H1 (cell line): ENCODE measurements at regions not wholly inside any gene's neighbourhood (a gene's known extent, or its start where the extent isn't known, plus 50 kb on each side); places are given as distances from the start of the nearest gene placed in this dataset.

Experiments used
- CTCF ChIA-PET: fragments of 300-600 bp; sonication (Branson Sonifier 250); formaldehyde crosslinking; loops from one replicate; lab custom pipeline; 2021; ENCODE audit not compliant: partially characterized antibody; lab: Charles Lee
- POLR2A ChIA-PET: fragments of 300-600 bp; sonication (Branson Sonifier 250); formaldehyde crosslinking; loops from one replicate; lab custom pipeline; 2021; ENCODE audit warnings: inconsistent platforms; ENCODE audit not compliant: partially characterized antibody; lab: Charles Lee
- DNase-seq, 2 experiments: peaks; one replicate each; pipeline versions ENCODE4 v3.0.0 to v3.0.0-alpha.2; 2010 to 2022; ENCODE audit warnings: low spot score in 2 of 2, low read depth in 1 of 2, mixed read lengths in 1 of 2
- FAIRE-seq: peaks from 2 replicates; lab custom pipeline; 2011; peaks lifted over from hg19 to GRCh38; lab: Jason Lieb, UNC
- H2AFZ ChIP-seq: 2 replicates; pipeline ENCODE4 v1.8.1; 2012; ENCODE audit warnings: low read length, inconsistent platforms
- H2AK5ac ChIP-seq: 2 replicates; pipeline ENCODE4 v1.6.1; 2013; ENCODE audit warnings: low read depth, low read length
- H2BK120ac ChIP-seq: replicated peaks from 2 replicates; pipeline ENCODE3; 2013; ENCODE audit warnings: low read depth, low read length, inconsistent platforms
- H2BK12ac ChIP-seq: 2 replicates; pipeline ENCODE4 v1.6.1; 2013; ENCODE audit warnings: low read depth, low read length
- H2BK15ac ChIP-seq: 2 replicates; pipeline ENCODE4 v1.6.1; 2013; ENCODE audit warnings: low read length
- H2BK20ac ChIP-seq: 2 replicates; pipeline ENCODE4 v1.6.1; 2013; ENCODE audit warnings: low read length
- H2BK5ac ChIP-seq: 2 replicates; pipeline ENCODE4 v1.6.1; 2013; ENCODE audit warnings: low read depth, low read length
- H3K14ac ChIP-seq: 2 replicates; pipeline ENCODE4 v1.6.1; 2013; ENCODE audit warnings: inconsistent platforms; ENCODE audit not compliant: insufficient read length
- H3K18ac ChIP-seq: 2 replicates; pipeline ENCODE4 v1.6.1; 2013; ENCODE audit warnings: low read length; ENCODE audit errors: extremely low read depth
- H3K23ac ChIP-seq: 2 replicates; pipeline ENCODE4 v1.6.1; 2013; ENCODE audit warnings: inconsistent platforms; ENCODE audit not compliant: insufficient read length
- H3K23me2 ChIP-seq: 2 replicates; pipeline ENCODE4 v1.6.1; 2013; ENCODE audit warnings: low read depth, low read length
- H3K27ac ChIP-seq: 2 replicates; pipeline ENCODE4 v1.6.1; 2011; ENCODE audit warnings: low read depth, low read length, inconsistent platforms
- H3K27me3 ChIP-seq, 4 experiments: replicated peaks in 1 of 4; 1 replicate in 1 of 4; 2 replicates in 3 of 4; pipeline versions ENCODE4 v1.6.1 to v1.8.1; 2011 to 2013; ENCODE audit warnings: low read length in 3 of 4, mild to moderate bottlenecking in 3 of 4, inconsistent platforms in 2 of 4, mixed read lengths in 2 of 4, moderate library complexity in 1 of 4; ENCODE audit not compliant: control insufficient read depth in 3 of 4, insufficient read depth in 3 of 4; ENCODE audit errors: extremely low read depth in 1 of 4
- H3K36me3 ChIP-seq, 4 experiments: 2 replicates each; pipeline versions ENCODE4 v1.6.1 to v1.8.1; 2011 to 2013; ENCODE audit warnings: mild to moderate bottlenecking in 4 of 4, low read length in 3 of 4, moderate library complexity in 2 of 4, control low read depth in 1 of 4, inconsistent platforms in 1 of 4; ENCODE audit not compliant: insufficient read depth in 4 of 4, control insufficient read depth in 2 of 4
- H3K4ac ChIP-seq: replicated peaks from 2 replicates; pipeline ENCODE3; 2013; ENCODE audit warnings: low read length, low read depth, mixed read lengths, inconsistent platforms; ENCODE audit not compliant: insufficient read length
- H3K4me1 ChIP-seq, 4 experiments: replicated peaks in 1 of 4; 1 replicate in 1 of 4; 2 replicates in 3 of 4; pipeline versions ENCODE4 v1.6.1 to v1.8.1; 2011 to 2013; ENCODE audit warnings: low read length in 3 of 4, inconsistent platforms in 2 of 4, mixed read lengths in 1 of 4; ENCODE audit not compliant: insufficient read depth in 4 of 4, control insufficient read depth in 3 of 4
- H3K4me2 ChIP-seq, 2 experiments: 2 replicates each; pipeline versions ENCODE4 v1.6.1 to v1.8.1; 2011 to 2013; ENCODE audit warnings: low read depth in 2 of 2, low read length in 2 of 2, control low read depth in 1 of 2, inconsistent platforms in 1 of 2, mild to moderate bottlenecking in 1 of 2; ENCODE audit not compliant: insufficient read depth in 1 of 2
- H3K4me3 ChIP-seq, 4 experiments: fragments of 200-600, 300-600 bp in 1 of 4; sonication (generic), shearing (Covaris generic), sonication (Bioruptor Twin) in 1 of 4; 2 replicates each; pipeline versions ENCODE4 v1.5.1 to v1.8.1; 2011 to 2016; ENCODE audit warnings: low read length in 4 of 4, low read depth in 3 of 4, control low read depth in 2 of 4, inconsistent platforms in 2 of 4, mild to moderate bottlenecking in 2 of 4, mixed read lengths in 1 of 4, moderate library complexity in 1 of 4; ENCODE audit not compliant: insufficient read depth in 2 of 4; ENCODE audit errors: extremely low read depth in 1 of 4
- H3K56ac ChIP-seq: replicated peaks from 2 replicates; pipeline ENCODE3; 2013; ENCODE audit warnings: low read depth, mild to moderate bottlenecking, mixed read lengths, low read length, inconsistent platforms; ENCODE audit not compliant: insufficient read length
- H3K79me1 ChIP-seq: 2 replicates; pipeline ENCODE4 v1.6.1; 2013; ENCODE audit warnings: low read depth, low read length, control low read depth
- H3K79me2 ChIP-seq, 2 experiments: 2 replicates each; pipeline versions ENCODE4 v1.6.1 to v1.8.1; 2012 to 2013; ENCODE audit warnings: low read length in 2 of 2, mild to moderate bottlenecking in 2 of 2, inconsistent platforms in 1 of 2; ENCODE audit not compliant: insufficient read depth in 2 of 2, control insufficient read depth in 1 of 2
- H3K9ac ChIP-seq, 4 experiments: replicated peaks in 1 of 4; 1 replicate in 1 of 4; 2 replicates in 3 of 4; pipeline versions ENCODE4 v1.6.1 to v1.8.1; 2011 to 2013; ENCODE audit warnings: low read depth in 3 of 4, low read length in 3 of 4, control low read depth in 2 of 4, mild to moderate bottlenecking in 2 of 4, moderate library complexity in 2 of 4, inconsistent platforms in 1 of 4; ENCODE audit errors: extremely low read depth in 1 of 4
- H3K9me3 ChIP-seq, 2 experiments: 2 replicates each; pipeline versions ENCODE4 v1.6.1 to v1.8.1; 2012 to 2013; ENCODE audit warnings: mild to moderate bottlenecking in 2 of 2, moderate library complexity in 2 of 2, control low read depth in 1 of 2, inconsistent platforms in 1 of 2, low read depth in 1 of 2, low read length in 1 of 2, mixed read lengths in 1 of 2; ENCODE audit not compliant: insufficient read depth in 2 of 2
- H4K20me1 ChIP-seq, 2 experiments: replicated peaks in 1 of 2; 2 replicates each; pipeline versions ENCODE3 to v1.8.1; 2011 to 2013; ENCODE audit warnings: inconsistent platforms in 2 of 2, low read length in 2 of 2, mild to moderate bottlenecking in 1 of 2; ENCODE audit not compliant: insufficient read depth in 2 of 2, control insufficient read depth in 1 of 2
- H4K5ac ChIP-seq: 2 replicates; pipeline ENCODE4 v1.6.1; 2013; ENCODE audit warnings: low read length, low read depth, mixed read lengths, inconsistent platforms; ENCODE audit not compliant: insufficient read length
- H4K8ac ChIP-seq: 2 replicates; pipeline ENCODE4 v1.8.0; 2013; ENCODE audit warnings: mild to moderate bottlenecking, moderate library complexity, low read length, inconsistent platforms; ENCODE audit not compliant: insufficient read depth; ENCODE audit errors: extremely low read depth
- H4K91ac ChIP-seq: replicated peaks from 2 replicates; pipeline ENCODE3; 2013; ENCODE audit warnings: low read length, mixed read lengths, inconsistent platforms; ENCODE audit not compliant: insufficient read length
- CTBP2 ChIP-seq: IDR thresholded peaks from 2 replicates; pipeline ENCODE4 v1.7.0; 2011; ENCODE audit warnings: borderline replicate concordance, mild to moderate bottlenecking, moderate library complexity, mixed read lengths, low read length; ENCODE audit not compliant: insufficient read depth, insufficient read length
- EGR1 ChIP-seq: IDR thresholded peaks from 2 replicates; pipeline ENCODE4 v1.6.1; 2011; ENCODE audit warnings: low read depth, low read length, borderline replicate concordance
- JUN ChIP-seq: IDR thresholded peaks from 2 replicates; pipeline ENCODE4 v1.6.1; 2011; ENCODE audit warnings: low read depth, mild to moderate bottlenecking, improper control_type of control experiment, low read length
- KDM5A ChIP-seq: fragments of 200-600 bp; IDR thresholded peaks from 2 replicates; pipeline ENCODE4 v1.7.1; 2012; ENCODE audit warnings: mild to moderate bottlenecking, low read length, inconsistent platforms, mixed read lengths
- NANOG ChIP-seq: IDR thresholded peaks from 2 replicates; pipeline ENCODE4 v1.6.1; 2011; ENCODE audit warnings: low read length, low read depth, mild to moderate bottlenecking, inconsistent platforms; ENCODE audit not compliant: insufficient read depth, poor library complexity, severe bottlenecking
- NRF1 ChIP-seq: IDR thresholded peaks from 2 replicates; pipeline ENCODE4 v1.6.1; 2011; ENCODE audit warnings: mild to moderate bottlenecking, low read depth, low read length, improper control_type of control experiment
- SIRT6 ChIP-seq: IDR thresholded peaks from one replicate; pipeline ENCODE4 v1.7.1; 2012; ENCODE audit warnings: low read length, inconsistent platforms
- WGBS, 2 experiments: shearing (Covaris generic) in 1 of 2; methylation state at CpG; one replicate each; pipeline versions ENCODE4 v1.1.6 to v1.1.7; 2013 to 2015; ENCODE audit warnings: low lambda C conversion rate in 2 of 2, mixed read lengths in 2 of 2, inconsistent platforms in 1 of 2, low coverage in 1 of 2, missing lambda C conversion rate in 1 of 2; ENCODE audit not compliant: insufficient replicate concordance in 2 of 2, insufficient coverage in 1 of 2, insufficient read length in 1 of 2; ENCODE audit errors: extremely low coverage in 1 of 2, missing lambda C conversion rate in 1 of 2; 5-methylcytosine and 5-hydroxymethylcytosine counted together

- Histone ChIP-seq H3K79me1 (no peaks in the 10 kb centered on the region), H2AFZ (no peak overlapping the region), H2BK15ac (no peak overlapping the region), H4K20me1 (no peaks in the 10 kb centered on the region), H4K5ac (no peak overlapping the region), H3K4me2 (no peak overlapping the region), H2AK5ac (no peak overlapping the region), H2BK12ac (no peak overlapping the region), H3K4me1 (no peaks in the 10 kb centered on the region), H4K91ac (no peak overlapping the region), H2BK20ac (no peak overlapping the region), H3K14ac (no peak overlapping the region), H3K4me3 (no peak overlapping the region), H3K79me2 (no peaks in the 10 kb centered on the region), H4K8ac (no peak overlapping the region), H3K18ac (no peak overlapping the region), H3K36me3 (no peaks in the 10 kb centered on the region), H3K9ac (no peak overlapping the region), H3K23me2 (no peaks in the 10 kb centered on the region), H3K4ac (no peak overlapping the region), H3K56ac (no peak overlapping the region), H2BK5ac (no peak overlapping the region), H3K23ac (no peak overlapping the region), H3K9me3 (no peaks in the 10 kb centered on the region), H2BK120ac (no peak overlapping the region), H3K27me3 (no peaks in the 10 kb centered on the region), H3K27ac (no peak overlapping the region)
- ChIA-PET CTCF (no interaction called here), POLR2A (no interaction called here)
- TF ChIP-seq SIRT6, result no peak
- TF ChIP-seq NRF1, result no peak
- no peak for TF ChIP-seq CTBP2
- TF ChIP-seq KDM5A, result no peak
- no peak for TF ChIP-seq EGR1
- no peak for TF ChIP-seq NANOG
- TF ChIP-seq JUN, result no peak
- DNase-seq (no peak), FAIRE-seq (no peak)
- 93% methylated on average over 1 of the region's 1 CpG; no CpG with 5 or more reads in 1 of the 2 experiments for WGBS, 2 experiments
Observed at GRCh38 chr1:106584107-106584506, 472.4 kb upstream of the PRMT6 start.
